ENCODE measurements at regions not wholly inside any gene's neighbourhood (a gene's known extent, or its start where the extent isn't known, plus 50 kb on each side); places are given as distances from the start of the nearest gene placed in this dataset.

- Histone ChIP-seq H3K4me1 (ENCODE audit: control insufficient read depth, extremely low read depth, insufficient read depth, low read length) (no peaks in the 10 kb centered on the region), H4K20me1 (replicated peaks; ENCODE audit: control insufficient read depth, extremely low read depth, insufficient read depth, low read length) (no peaks in the 10 kb centered on the region), H2AFZ (ENCODE audit: low read depth, low read length) (no peak overlapping the region), H3K27me3 (ENCODE audit: control insufficient read depth in 2 of 2, insufficient read depth in 2 of 2, low read length in 2 of 2) (no peaks in the 10 kb centered on the region), H3K9ac (replicated peaks; ENCODE audit: extremely low read depth, insufficient read depth, low read length) (no peak overlapping the region), H3K79me2 (ENCODE audit: control insufficient read depth, insufficient read depth, low read length) (no peaks in the 10 kb centered on the region), H3K27ac (ENCODE audit: insufficient read depth, low read depth, low read length) (no peak overlapping the region), H3K36me3 (ENCODE audit: control insufficient read depth in 2 of 2, extremely low read depth in 1 of 2, insufficient read depth in 2 of 2, low read length in 2 of 2) (no peaks in the 10 kb centered on the region), H3K9me1 (replicated peaks; ENCODE audit: control insufficient read depth, extremely low read depth, insufficient read depth, low read length) (no peaks in the 10 kb centered on the region), H3K9me3 (replicated peaks; ENCODE audit: control insufficient read depth, insufficient read depth, low read length) (no peaks in the 10 kb centered on the region), H3K4me3 (replicated peaks in 1 of 3; ENCODE audit: insufficient read depth in 1 of 3, low read depth in 1 of 3, low read length in 3 of 3) (no peak overlapping the region), H3K4me2 (ENCODE audit: insufficient read depth, low read length) (no peak overlapping the region)
- BruUV-seq (replicated peaks), result no TSS peak
- no peak for TF ChIP-seq EZH2 (IDR thresholded peaks at IDR 0.05; ENCODE audit: borderline replicate concordance, low read depth, low read length, severe bottlenecking)
- TF ChIP-seq CTCF (IDR thresholded peaks at IDR 0.05; ENCODE audit: extremely low read depth in 1 of 2, insufficient read depth in 1 of 2, low read depth in 1 of 2, low read length in 2 of 2), result no peak
- no peak for TF ChIP-seq MAX (IDR thresholded peaks at IDR 0.05; ENCODE audit: insufficient read depth, insufficient read length)
- TF ChIP-seq POLR2AphosphoS5 (IDR thresholded peaks at IDR 0.05; ENCODE audit: insufficient read depth, low read depth, low read length), result no peak
- no peak for TF ChIP-seq MYC (IDR thresholded peaks at IDR 0.05; ENCODE audit: low read depth, low read length)
- no peak for TF ChIP-seq FOS (IDR thresholded peaks at IDR 0.05; ENCODE audit: borderline replicate concordance, insufficient read depth, low read length)
- TF ChIP-seq JUN (IDR thresholded peaks at IDR 0.05; ENCODE audit: borderline replicate concordance, insufficient read depth, insufficient read length, low read depth), result no peak
- intact Hi-C loops (cut with micrococcal nuclease) (no loop called here), dilution Hi-C loops (cut with MboI; ENCODE audit: extremely low pct_ligation_motif_present, low sequenced_read_pairs) (no loop called here)
- no peak for DNase-seq (ENCODE audit: low read depth, low spot score)
- FAIRE-seq, result no peak
- ChIA-PET CTCF (interaction anchor here (1.0 kb wide), 1 partner anchor 9 kb away, joined by 5 read pairs; no protein-coding TSS in a partner anchor), POLR2A (no interaction called here)
These were observed 403.3 kb upstream of the TRAM1L1 start for GRCh38 chr4:117488692-117489091.
